Stimulated activated CD4-positive, alpha-beta T cell treated with anti-CD3 and anti-CD28 coated beads, Interleukin-12 subunit alpha, Interleukin-12 subunit beta, amount 100 ng/mL, for 4 hours (primary cell): ENCODE measurements at regions not wholly inside any gene's neighbourhood (a gene's known extent, or its start where the extent isn't known, plus 50 kb on each side); places are given as distances from the start of the nearest gene placed in this dataset.

ENCODE experiments used
- DNase-seq: peaks from one replicate; pipeline ENCODE4 v3.0.0-alpha.2; 2020

DNA sequence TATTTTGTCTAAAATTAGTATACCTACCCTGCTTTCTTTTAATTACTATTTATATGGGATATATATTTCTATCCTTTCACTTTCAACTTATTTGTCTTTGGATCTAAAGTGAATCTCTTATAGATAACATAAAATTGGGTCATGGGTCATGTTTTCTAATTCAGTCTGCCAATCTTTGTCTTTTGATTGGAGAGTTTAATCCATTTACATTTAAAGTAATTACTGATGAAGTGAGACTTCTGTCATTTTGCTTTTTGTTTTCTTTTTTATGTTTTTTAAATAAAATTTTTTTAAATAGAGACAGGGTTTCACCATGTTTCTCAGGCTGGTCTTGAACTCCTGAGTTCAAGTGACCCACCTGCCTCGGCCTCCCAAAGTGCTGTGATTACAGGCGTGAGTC, 50.5 kb upstream of the PRDM1 start:
- no peak for DNase-seq

DNA sequence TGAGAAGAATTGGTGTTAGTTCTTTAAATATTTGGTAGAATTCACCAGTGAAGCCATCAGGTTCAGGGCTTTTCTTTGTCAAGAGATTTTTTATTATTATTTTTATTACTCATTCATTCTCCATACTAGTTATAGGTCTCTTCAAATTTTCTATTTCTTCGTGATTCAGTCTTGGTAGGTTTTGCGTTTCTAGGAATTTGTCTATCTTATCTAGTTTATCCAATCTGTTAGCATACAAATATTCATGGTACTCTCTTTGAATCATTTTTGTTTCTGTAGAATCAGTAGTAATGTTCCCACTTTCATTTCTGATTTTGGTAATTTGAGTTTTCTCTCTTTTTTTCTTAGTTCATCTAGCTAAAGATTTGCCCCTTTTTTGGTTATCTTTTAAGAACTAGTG, 52.3 kb upstream of the PRDM1 start:
- no peak for DNase-seq

DNA sequence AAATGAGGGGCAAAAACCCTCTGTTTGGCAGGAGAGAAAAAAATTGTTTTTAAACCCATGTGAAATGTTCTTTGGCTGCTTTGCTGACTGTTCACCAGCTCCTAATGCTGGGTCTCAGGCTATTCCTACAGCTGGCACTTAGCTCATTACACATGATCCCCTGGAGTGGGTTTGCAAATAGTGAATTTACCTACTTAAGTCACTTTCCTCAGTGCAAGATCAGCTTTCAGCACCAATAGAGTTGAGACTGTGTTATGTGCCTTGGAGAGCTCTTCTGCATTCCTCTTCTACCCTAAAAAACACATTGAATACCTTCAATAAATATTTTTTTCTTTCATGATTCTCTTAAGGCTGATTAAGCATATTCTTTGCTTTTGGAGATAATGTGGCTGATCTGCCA, 58.4 kb upstream of the PRDM1 start:
- DNase-seq: no peak

- DNase-seq: no peak
Measured at GRCh38 chr6:106026748-106027715, 59.1 kb upstream of the PRDM1 start.

GRCh38 chr6:106025655-106026054, 60.5 kb upstream of the PRDM1 start:
- DNase-seq: no peak

GRCh38 chr6:106022801-106023200, 63.3 kb upstream of the PRDM1 start:
- no peak for DNase-seq

DNA sequence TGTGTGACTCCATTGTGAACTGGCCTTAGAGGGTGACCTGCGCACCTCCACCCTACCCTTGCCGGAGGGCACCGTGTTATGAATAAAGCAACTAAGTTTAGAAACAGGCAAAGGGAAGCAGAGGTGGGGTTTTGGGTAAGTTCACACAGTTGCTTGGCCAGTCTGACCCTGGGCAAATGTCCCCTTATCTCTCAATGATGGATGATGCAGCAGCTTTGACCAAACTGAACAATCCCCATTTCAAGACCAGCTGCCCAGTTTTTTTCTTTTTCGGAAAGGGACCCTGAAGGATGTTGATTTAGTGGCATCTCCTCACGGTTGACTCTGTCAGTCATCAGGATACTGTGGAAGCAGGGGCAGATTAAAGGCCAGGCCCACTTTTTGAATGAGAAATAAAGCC, 68.7 kb upstream of the PRDM1 start:
- DNase-seq: no peak

DNA sequence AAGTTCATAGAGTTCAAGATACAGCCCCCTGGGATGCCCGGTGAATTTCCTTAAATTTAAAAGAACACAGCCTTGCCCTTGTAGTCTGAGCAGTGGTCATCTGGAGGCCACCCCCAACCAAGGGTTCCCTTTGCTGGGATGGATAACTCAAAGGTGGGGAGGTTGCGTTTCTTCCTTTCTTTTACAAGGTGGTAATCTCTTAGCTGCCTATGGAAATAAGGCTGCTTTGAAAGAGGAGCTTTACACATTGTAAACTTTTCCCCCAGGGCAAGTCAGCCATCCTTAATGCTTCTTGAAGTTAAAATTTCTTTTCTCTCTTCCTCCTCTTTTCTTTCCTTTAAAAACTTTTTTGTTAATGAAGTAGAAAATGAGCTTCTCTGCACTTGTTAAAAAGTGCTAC, 71.2 kb upstream of the PRDM1 start:
- no peak for DNase-seq

GRCh38 chr6:106011476-106011875, 74.7 kb upstream of the PRDM1 start:
- DNase-seq: no peak

GRCh38 chr6:106005954-106006353, 80.2 kb upstream of the PRDM1 start:
- no peak for DNase-seq

GRCh38 chr6:106005013-106005412, 81.1 kb upstream of the PRDM1 start:
- DNase-seq: no peak

GRCh38 chr6:106003268-106003987, 82.7 kb upstream of the PRDM1 start:
- no peak for DNase-seq

DNA sequence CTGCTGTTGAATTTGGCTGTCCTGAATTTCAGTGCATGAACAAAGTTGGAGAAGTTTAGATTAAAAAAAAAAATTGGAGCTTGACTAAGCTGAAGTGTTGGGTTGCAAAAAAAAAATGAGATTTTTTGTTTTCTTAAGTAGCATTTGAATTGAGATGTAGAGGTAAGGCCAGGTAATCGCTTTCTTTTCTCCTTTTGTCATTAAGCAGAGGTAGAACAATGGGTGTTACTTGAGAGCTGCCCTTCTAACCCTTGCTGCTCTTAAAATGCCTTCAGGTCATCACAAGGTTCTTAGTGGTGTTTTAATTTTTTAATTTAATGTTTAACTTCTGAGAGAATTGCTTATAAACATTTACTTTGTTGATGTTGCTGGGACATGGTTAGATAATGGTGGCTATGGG, 84.1 kb upstream of the PRDM1 start:
- DNase-seq: no peak

DNA sequence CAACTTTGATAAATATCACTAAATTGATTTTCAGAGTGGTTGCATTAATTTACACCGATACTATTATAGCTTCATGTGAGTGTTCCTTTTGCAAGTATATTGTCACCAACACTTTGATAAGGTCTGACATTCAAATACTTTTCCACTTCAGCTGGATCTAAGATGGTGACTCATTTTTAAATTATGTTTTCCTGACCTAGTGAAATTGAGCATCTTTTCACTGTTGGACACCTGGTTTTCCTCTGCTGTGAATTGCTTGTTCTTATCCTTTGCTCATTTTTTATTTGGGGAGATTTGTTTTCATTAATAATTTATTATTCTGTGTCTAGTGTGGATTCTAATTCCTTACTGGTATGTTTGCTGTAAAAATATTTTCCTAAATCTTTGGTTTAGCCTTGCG, 85.2 kb upstream of the PRDM1 start:
- DNase-seq: no peak

DNA sequence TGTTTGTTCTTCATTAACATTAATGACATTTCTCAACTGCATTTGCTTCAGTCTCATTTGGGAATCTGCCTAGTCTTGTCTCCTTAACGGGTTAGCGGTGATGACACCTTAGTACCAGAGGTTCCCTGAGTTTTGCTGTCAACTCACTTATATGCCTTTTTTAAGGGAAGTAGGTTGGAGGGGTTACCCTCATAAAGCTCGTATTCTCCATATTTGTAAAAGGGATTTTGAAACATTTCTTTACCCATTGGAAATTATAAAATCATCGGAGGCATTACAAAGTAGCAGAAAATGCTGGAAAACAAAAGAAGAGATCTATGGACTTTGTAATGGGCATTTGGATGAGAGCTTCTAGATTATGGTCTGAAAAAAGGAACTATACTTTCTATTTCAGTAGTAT, 88.7 kb upstream of the PRDM1 start:
- DNase-seq: no peak

DNA sequence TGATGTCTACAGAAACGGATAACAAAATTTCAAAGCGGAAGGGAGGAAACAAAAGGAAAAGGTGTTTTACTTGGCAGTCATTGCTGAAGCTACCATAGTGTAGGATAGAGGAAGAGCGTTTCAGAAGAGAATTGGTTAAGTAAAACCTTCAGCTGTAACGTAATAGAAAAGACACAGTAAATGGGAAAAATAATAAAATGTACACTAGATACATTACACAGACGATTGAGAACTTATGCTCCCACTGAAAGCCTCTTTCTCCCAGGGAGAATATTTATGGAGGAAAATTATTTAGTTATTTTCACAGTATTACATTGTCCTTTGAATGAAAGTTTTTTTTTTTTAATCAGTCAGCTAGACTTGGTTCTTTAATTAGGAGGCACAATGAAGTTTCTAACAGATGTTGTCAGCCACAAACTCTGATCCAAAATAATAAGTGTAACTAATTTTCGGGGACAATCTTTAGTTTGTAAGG, 90.7 kb upstream of the PRDM1 start:
- no peak for DNase-seq

DNA sequence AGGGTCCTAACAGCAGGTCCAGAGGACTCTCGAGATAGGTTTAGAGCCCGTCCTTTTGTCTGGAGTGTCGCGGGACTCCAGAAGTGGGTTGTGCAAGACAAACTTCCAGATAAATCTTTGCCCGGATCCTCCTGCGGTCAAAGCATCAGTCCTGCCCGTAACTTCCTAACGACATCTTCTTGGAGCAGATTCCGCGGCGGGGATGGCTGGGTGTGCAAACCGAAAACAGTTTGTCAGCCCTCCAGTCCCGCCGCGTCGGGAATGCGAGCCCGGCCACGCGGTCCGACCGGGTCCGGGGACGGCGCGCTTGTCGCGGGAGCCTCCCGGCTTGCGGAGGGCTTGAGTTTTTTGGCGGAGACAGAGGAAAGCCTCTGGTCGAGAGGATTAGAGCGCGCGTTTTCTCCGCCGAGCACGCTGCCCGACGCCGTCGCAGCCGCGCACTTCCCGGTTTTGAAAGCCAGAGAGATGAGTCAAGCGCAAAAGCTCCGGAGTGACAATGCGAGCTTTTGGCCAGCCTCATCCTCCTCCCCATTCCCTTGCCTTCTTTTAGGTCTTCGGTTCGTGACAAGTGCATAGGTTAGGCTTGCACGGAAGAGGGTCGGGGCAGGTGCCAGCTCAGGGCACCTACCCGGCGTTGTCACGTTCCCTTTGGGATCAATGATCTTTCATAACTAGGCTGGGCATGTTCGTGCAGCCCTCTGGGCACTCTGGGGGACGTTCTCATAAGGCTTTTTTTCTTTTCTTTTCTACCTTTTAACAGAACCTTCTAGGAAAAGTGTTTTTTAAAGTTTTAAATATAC, 91.3 kb upstream of the PRDM1 start:
- DNase-seq: peak; percentile 51

GRCh38 chr6:105994118-105994590, 92.0 kb upstream of the PRDM1 start:
- peak; percentile 38 for DNase-seq

- no peak for DNase-seq
Measured at GRCh38 chr6:105993341-105994117, 92.6 kb upstream of the PRDM1 start.

- DNase-seq: peak; percentile 83
Measured at GRCh38 chr6:105992315-105992961, 93.7 kb upstream of the PRDM1 start.

DNA sequence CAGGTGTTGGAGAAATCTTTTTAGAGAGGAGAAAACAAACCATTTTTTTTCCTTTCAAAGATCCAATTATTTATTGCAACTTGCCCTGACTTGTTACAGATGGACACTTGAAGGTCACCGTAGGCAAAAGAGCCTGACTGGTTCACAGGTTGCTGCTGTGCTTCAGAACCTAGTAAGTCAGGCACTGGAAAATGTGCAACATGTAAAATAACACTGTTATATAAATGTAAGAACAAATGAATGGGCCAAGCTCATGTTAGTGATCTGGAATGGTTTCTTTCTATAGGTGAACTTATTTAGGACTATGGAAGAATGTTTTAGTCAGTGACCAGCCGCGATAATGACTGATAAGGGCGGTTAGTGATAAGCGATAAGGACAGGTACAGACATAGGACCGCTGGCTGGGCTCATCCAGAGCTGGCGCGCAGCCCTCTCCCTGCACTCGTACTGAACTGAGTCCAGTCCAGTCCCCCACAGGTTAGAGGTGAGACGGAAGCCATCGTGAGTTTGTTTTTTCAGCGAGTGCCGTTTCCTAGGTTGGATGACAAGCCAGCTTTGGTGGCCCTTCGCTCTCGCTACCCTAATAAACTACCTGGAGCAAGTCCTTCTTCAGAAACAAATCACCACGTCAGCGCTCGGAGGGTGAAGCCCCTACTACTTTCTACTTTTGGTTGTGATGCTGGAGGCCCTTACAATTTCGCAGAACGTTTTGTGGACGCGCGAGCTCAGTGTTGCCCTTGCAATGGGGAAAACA, 94.4 kb upstream of the PRDM1 start:
- DNase-seq: peak; percentile 25
